H1 (cell line): ENCODE measurements at regions not wholly inside any gene's neighbourhood (a gene's known extent, or its start where the extent isn't known, plus 50 kb on each side); places are given as distances from the start of the nearest gene placed in this dataset.

Experiments
- TF ChIP-seq, protein P1 (sequence below): fragments of 300-600 bp; sonication (generic); IDR thresholded peaks from 2 replicates; pipeline ENCODE4 v1.7.1; 2012; ENCODE audit warnings: low read length, moderate library complexity, mild to moderate bottlenecking, inconsistent platforms; ENCODE audit not compliant: insufficient replicate concordance

DNA sequence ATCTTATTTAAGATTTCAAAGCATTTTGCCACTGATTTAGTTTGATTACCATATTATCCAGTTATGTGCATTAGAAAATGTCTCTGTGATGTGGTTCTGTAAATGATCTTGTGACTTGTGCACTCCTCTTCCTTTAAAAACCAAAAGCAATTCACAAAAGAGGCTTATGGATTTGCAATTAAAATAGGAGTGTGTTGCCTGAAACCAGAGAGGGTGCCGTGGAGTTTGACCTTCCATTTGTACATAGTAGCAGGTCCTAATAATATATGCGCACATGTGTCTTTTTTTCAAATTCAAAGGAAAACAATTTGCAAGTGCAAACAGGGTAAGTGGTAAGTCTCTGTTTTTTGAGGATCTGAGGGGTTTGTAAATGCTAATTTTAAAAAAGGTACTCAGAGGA is 470.9 kb downstream of the VRK1 start (continued):
- TF ChIP-seq, protein P1, sequence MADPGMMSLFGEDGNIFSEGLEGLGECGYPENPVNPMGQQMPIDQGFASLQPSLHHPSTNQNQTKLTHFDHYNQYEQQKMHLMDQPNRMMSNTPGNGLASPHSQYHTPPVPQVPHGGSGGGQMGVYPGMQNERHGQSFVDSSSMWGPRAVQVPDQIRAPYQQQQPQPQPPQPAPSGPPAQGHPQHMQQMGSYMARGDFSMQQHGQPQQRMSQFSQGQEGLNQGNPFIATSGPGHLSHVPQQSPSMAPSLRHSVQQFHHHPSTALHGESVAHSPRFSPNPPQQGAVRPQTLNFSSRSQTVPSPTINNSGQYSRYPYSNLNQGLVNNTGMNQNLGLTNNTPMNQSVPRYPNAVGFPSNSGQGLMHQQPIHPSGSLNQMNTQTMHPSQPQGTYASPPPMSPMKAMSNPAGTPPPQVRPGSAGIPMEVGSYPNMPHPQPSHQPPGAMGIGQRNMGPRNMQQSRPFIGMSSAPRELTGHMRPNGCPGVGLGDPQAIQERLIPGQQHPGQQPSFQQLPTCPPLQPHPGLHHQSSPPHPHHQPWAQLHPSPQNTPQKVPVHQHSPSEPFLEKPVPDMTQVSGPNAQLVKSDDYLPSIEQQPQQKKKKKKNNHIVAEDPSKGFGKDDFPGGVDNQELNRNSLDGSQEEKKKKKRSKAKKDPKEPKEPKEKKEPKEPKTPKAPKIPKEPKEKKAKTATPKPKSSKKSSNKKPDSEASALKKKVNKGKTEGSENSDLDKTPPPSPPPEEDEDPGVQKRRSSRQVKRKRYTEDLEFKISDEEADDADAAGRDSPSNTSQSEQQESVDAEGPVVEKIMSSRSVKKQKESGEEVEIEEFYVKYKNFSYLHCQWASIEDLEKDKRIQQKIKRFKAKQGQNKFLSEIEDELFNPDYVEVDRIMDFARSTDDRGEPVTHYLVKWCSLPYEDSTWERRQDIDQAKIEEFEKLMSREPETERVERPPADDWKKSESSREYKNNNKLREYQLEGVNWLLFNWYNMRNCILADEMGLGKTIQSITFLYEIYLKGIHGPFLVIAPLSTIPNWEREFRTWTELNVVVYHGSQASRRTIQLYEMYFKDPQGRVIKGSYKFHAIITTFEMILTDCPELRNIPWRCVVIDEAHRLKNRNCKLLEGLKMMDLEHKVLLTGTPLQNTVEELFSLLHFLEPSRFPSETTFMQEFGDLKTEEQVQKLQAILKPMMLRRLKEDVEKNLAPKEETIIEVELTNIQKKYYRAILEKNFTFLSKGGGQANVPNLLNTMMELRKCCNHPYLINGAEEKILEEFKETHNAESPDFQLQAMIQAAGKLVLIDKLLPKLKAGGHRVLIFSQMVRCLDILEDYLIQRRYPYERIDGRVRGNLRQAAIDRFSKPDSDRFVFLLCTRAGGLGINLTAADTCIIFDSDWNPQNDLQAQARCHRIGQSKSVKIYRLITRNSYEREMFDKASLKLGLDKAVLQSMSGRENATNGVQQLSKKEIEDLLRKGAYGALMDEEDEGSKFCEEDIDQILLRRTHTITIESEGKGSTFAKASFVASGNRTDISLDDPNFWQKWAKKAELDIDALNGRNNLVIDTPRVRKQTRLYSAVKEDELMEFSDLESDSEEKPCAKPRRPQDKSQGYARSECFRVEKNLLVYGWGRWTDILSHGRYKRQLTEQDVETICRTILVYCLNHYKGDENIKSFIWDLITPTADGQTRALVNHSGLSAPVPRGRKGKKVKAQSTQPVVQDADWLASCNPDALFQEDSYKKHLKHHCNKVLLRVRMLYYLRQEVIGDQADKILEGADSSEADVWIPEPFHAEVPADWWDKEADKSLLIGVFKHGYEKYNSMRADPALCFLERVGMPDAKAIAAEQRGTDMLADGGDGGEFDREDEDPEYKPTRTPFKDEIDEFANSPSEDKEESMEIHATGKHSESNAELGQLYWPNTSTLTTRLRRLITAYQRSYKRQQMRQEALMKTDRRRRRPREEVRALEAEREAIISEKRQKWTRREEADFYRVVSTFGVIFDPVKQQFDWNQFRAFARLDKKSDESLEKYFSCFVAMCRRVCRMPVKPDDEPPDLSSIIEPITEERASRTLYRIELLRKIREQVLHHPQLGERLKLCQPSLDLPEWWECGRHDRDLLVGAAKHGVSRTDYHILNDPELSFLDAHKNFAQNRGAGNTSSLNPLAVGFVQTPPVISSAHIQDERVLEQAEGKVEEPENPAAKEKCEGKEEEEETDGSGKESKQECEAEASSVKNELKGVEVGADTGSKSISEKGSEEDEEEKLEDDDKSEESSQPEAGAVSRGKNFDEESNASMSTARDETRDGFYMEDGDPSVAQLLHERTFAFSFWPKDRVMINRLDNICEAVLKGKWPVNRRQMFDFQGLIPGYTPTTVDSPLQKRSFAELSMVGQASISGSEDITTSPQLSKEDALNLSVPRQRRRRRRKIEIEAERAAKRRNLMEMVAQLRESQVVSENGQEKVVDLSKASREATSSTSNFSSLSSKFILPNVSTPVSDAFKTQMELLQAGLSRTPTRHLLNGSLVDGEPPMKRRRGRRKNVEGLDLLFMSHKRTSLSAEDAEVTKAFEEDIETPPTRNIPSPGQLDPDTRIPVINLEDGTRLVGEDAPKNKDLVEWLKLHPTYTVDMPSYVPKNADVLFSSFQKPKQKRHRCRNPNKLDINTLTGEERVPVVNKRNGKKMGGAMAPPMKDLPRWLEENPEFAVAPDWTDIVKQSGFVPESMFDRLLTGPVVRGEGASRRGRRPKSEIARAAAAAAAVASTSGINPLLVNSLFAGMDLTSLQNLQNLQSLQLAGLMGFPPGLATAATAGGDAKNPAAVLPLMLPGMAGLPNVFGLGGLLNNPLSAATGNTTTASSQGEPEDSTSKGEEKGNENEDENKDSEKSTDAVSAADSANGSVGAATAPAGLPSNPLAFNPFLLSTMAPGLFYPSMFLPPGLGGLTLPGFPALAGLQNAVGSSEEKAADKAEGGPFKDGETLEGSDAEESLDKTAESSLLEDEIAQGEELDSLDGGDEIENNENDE, result no peak
